ENCODE measurements at regions not wholly inside any gene's neighbourhood (a gene's known extent, or its start where the extent isn't known, plus 50 kb on each side); places are given as distances from the start of the nearest gene placed in this dataset.
"Not testable (repeated sequence)": the region's sequence is repeated elsewhere in the genome, so short reads cannot be mapped to it uniquely, and the experiment has no call there.

DNA sequence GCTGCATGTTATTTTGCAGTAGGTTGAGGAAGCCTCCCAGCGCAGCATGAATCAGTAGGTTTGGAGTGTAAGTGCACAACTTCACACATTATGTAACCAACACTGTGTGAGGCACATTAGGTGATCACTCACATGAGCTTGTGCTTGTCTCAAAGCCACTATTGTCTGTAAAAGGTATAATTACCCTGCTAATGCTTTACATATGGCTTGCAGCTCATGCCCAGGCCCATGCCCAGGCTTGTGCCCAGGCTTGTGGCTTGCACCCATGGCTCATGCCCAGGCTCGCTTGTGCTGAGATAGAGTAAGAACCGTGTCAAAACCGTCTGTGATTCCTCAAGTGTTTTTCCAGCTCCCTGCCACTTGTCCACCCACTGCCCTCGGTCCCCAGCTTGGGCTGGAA lies 596.3 kb downstream of the LTN1 start:
- DNase-seq, result no peak

DNA sequence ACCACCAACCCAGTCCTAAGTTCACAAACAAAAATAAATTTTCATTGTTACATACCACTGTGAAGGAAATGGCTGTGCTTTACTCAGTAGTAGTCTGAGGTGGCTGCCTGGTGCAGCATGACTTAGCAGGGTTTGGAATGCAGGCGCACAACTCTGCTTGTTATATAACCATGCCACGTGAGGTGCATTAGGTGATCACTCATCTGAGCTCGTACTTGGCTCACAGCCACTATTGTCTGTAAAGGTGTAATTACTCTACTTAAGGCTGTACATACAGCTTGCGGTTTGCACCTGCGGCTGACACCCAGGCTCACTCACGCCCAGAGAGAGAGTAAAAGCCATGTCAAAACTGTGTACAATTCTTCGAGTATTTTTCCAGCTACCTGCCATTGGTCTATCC lies 599.4 kb downstream of the LTN1 start:
- no peak for DNase-seq

DNA sequence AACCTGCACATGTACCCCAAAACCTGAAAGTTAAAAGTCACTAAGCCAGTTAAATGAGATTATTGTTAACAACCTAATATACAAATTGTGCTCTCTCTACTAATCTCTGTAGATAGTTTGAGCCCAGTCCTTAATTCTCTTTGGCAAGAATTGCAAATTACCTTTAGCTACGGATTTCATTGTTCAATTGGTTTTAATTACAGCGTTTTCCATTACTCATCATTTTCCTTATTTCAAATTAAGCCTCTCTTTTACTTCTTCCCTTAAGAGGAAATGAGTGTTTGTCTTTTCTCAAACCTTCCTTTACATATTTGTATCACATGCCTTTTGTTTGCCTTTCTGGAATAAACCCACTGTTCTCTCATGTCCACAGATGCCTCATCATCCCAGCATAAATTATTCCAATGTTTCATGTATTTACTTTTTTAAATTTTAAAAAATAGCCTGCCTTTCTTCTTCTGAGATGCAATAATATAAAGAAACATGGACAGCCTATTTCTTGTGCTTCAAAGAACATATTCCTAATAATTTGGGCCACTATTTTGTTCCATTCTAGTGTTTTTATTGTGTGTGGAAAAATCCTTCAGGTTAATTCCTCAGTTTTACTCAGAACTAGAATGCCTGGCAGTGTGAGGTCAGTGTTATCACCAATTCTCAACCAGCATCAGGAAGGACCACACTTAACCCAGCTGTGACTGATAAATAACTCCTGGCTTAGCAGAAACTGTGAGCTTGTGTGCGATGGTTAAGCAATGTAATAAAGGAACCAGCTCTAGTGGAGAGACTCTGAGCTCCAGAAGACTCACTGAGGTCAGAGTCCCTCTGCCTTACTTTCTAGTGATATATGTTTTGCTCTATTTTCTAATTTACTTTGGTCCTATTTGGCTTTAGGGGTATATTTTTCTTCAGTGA lies 600.5 kb downstream of the LTN1 start:
- no peak for DNase-seq

DNA sequence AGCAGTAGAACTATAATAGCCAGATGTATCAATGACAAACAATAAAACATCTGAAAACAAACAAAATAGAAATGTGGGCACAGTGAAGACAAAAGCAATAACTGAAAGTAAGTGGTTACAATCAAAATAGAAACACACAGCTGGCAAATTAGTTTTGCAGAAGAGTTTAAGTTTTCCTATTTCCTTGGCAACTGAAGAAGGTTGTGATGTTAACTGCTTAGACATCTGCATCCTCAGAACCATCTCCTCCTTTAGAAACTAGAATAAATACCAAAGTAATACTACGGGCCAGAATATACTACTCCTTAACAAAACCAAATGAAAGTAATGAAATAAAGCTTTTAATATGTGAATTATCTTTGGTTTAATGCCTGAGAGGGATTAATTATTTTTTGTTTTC lies 605.5 kb downstream of the LTN1 start:
- DNase-seq, result no peak

DNA sequence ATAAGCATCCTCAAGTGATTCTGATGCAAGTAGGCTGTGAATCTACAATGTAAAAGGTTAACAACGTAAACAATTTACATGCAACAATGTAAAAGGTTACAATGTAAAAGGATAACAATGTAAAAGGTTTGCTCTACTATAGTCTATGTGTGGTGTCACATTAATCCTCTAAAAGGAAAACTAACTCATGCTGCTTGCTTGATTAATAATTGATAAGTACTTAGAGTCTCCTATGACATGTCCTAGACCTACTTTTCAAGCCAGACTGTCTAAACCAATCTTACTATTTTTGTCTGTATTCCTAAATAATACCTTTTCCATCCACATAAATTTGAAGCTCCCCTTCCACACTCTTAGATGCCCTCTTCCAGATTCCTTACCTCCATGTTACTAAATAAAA lies 606.8 kb downstream of the LTN1 start:
- no peak for DNase-seq

DNA sequence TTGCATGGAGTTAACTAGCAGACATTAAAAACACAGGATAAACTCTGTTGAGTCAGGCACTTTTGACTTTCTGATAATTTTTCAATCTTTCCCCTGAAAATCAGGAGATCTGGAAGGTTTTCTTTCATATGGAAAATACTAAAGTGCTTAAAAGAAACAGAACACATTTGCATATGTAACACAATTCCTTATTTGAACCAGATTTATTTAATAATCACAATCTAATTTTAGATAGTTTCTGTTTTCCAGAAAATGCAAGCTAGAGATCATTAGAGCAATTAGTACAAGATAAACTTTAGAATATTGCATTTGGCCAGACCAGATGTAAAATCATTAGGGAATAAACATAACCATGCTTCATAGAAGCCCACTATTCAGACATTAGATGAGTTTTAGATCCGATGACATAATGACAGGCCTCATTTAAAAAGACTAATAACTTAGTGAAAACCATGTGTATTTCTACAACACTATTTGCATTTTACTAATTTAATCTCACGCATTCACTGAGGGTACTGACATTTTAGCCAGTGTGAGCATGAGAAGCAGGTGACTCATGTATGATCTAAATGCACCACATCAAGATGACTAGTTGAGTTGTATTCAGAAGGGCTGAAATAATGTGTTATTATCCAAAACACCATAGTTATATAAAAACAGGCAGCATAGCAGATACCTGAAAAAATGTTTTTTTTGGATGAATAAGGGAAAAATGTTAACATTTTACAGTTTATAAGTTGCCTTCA lies 611.5 kb downstream of the LTN1 start:
- DNase-seq, result not testable (repeated sequence)

DNA sequence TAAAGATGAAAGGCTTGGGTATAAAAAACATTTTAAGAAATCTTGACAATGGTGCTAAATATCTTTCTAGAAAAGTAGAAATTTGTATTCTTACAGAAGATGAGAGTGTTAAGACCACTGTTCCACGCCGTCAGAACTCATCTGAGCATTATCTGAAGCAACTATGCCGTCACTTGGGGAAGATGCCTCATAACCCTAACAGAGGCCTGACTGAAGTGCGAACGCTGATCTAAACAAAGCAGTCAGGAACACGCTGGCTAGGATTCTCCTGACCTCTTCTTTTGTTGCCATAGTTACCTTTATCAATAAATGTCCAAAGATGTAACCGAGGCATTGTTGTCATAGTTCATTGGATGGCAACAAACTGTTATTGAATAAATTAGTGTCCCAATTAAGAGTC lies 612.4 kb downstream of the LTN1 start:
- DNase-seq, result no peak

DNA sequence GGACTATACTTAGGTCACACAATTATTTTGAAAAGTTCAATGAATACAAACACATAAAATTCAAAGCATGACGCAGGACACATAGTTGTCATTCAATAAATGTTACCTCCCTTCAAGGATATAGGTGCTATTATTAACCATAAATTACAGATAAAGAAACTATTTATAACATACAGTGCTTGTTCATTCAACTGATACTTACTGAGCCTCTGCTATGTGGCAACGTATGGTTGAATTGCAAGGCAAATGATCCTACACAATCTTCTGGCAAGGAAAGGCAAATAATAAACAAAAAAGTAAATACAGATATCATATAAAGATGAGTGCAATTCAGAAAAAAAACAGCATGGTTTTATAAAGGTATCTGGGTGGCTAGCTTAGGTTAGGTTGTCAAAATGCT lies 614.7 kb downstream of the LTN1 start:
- no peak for DNase-seq

DNA sequence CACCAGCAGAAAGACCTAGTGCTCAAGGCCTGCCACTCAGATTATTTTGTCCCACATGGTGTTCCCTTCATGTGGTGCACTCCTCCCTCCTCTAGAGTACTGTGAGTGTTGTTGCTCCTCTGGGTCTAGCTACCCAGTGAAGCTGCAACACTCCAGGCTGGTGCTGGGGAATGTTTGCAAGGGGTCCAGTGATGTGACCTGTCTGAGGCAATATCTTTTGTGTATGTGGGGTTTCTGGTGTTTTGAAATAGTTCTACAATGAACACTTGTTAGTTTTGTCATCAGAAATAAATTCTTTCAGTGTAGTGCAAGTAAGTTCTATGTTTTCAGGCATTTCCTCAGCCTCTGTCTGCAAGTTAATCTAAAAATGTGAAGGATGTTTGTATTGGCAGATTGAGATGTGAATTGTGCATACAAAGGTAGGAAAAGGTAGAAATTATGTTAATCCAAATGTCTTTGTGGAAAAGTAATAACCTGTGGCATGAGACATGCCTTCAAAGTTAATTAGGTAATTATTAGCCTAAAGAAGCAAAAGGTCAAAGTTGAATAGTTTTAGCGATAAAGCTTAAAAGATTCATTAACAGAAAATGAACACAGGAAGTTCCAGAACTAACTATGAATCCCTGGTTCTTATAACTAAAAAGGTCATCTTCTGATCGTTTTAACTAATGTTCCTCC lies 616.8 kb downstream of the LTN1 start:
- no peak for DNase-seq

DNA sequence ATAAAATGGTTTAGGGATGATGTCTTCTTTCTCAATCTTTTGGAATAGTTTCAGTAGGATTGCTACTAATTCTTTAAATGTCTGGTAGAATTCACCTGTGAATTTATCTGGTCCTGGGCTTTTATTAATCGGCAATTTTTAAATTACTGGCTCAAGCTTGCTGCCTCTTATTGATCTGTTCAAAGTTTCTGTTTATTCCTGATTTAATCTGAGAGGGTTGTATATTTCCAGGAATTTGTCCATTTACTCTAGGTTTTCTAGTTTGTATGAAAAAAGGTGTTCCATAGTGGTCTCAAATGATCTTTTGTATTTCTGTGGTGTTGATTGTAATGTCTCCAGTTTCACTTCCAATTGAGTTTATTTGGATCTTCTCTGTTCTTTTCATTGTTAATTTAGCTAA lies 617.8 kb downstream of the LTN1 start:
- no peak for DNase-seq

DNA sequence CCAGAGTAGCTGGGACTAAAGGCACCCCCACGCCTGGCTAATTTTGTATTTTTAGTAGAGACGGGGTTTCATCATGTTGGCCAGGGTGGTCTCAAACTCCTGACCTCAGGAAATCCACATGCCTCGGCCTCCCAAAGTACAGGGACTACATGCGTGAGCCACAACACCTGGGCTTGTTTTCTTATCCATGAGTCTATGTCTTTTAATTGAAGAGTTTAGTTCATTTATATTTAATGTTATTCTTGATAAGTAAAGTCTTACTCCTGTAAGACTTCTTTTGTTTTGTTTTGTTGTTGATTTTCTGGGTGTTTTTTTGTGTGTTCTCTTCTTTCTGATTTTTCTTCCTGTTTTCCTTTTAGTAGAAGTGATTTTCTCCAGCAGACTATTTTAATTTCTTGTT lies 621.0 kb downstream of the LTN1 start:
- no peak for DNase-seq

DNA sequence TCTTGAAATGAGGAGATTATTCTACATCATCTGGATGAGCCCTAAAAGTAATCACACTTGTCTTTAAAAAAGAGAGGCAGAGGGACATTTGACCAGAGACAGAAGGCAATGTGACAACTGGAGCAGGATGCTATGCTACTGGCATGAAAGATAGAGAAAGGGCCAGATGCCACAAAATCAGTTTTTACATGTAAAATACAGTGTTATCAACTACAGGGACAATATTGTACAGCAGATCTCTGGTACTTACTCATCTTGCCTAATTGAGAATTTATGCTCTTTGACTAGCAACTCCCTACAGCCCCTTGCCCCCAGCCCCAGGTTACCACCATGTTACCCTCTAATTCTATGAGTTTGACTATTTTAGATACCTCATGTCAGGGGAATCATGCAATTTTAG lies 633.4 kb downstream of the LTN1 start:
- DNase-seq, result no peak

DNA sequence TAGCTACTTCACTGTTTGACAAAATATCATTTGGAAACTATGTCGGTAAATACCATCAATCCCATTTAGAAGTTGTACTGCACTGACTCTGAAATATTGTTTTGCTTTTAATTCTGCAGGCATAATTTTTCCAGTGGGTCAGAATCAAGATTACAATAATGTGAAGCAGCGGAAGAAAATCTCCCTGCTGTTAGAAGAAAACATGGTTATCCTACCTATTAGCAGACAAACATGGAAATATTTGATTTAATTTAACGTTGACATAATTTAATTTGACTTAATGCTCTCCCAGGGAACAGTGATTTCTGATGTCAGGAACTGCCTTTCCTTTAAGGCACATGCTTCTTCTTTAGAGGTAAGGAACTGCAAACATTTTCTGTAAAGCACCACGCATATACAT lies 634.0 kb downstream of the LTN1 start:
- no peak for DNase-seq

DNA sequence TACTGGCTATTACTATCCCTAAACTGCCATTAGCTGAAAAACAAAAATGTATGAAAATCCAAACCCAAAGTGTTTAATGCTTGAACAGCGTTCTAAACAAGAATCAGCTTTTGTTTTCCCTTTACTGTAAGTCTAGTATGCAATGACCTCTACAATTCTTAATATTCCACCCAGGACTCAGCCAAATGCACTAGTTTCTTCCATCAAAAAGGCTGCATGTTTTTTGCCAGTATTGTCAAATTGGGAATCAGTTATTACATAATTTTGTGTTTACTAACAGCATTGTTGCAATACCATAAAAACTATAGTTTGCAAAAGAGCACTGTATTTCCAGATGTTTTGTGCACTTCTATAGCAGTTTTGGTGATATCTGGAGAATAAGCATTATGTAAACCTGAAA lies 634.5 kb downstream of the LTN1 start:
- no peak for DNase-seq

DNA sequence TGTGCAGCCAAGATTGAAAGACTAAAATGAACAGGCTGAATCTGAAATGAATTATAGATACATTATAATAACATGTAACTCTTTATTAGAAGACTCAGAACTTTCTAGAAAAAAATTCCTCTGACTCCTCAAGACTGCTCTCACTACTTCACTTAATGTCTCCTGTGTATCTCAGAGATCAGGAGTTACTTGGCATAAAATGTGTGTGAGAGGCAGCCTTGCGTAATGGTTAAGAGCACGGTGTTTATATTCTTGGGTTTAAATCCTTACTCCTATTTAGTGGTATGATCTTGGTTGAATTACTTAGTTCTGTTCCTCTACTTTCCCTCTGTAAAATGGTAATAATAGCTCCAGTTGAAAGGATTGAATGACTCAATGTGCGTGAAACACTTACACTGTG lies 634.9 kb downstream of the LTN1 start:
- no peak for DNase-seq

DNA sequence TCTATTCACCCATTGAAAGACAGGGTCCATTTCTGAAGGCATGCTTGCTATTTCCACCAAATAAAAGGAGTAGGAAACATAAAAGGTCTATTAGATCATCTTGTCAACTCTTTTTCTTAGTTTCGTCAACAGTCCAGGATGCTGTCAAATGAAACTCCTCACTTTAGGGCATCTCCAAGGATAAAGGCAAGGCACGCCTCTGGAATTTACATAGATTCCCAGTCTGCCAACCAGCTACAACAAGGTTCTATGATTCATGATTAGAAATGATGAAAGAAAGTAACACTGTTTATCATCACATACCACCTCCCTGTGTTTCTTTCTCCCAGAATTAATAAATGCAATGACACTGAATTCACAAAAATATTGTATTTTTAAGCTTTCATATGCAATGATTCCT lies 636.3 kb downstream of the LTN1 start:
- DNase-seq, result no peak

DNA sequence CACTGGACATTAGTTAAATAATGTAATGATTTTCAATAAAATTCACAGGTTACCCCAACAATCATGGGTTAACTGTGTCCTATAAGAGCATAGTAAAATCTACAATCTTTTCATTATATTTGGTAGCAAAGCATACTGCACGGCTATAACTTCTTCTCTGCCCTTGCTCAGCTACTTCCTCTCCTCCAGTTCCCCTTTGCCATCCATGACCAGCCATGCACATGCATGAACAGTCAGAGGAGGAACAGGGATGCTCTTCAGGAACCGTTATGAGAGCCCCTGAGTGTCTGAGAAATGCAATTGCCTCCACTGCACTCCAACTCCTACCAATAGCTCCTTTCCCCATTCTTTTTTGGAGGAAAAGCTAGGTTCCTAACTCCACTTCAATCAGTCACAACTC lies 646.7 kb downstream of the LTN1 start:
- DNase-seq, result no peak

DNA sequence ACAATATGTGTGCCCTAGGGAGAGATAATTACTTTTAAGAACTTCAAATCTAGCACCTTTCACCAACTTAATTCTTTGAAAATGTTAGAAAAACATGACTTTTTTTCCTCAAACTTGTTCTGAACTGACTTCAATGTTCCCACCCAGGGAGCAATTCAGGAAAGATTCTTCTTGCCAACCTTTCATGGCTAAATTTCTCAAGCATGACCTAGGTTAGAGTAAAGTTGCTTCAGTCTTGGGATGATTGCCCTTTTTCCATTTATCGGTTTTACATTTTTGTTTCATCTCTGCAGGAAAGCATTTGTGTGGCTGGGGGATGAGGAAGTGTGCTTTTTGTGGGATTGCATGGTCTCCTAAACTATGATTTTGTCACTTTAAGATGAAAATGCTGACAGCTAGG lies 647.7 kb downstream of the LTN1 start:
- no peak for DNase-seq

DNA sequence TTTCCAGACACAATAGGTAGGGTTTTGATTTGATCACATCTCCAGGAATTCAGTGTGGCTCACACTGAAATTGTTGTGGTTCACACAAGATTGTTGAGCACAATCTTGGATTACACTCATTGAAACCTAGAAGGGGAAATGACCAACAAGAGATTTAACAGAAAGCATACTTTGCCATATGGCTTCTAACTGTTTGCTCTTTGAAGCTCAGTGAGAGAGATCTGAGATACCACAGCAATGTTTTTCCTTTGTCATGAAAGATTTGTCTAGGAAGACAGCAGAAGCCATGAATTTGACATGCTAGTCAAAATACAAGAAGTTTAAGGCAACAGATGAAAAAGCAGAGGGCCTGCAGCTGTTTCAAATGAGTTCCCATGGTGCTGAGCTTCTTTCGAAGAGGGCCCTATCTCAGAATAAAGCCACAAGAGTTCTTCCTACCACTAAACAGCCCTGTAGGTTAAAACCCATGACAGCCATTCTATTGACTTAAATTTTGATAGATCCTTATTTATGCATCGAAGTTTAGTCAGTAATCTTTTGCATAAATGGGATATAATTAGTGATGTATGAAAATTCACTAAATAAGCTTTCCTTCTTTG lies 650.4 kb downstream of the LTN1 start:
- no peak for DNase-seq

DNA sequence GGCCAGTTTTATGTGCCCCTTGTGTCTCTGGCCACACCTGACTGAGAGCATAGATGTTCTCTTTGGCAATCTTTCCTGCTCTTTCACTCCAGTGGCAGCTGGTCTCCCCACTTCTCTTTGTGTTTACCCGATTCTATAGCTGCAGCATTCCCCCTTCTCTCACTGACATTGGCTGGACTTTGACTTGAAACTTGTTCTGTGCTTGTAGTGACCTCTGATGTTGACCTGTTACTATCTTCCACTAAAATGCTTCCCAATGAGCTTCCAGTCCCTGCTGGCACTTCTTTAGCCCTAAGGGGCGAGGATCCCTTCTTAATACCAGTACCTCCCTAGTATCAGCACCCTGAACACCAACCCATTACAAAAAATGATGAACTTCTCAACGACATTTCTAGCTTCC lies 653.3 kb downstream of the LTN1 start:
- no peak for DNase-seq

DNA sequence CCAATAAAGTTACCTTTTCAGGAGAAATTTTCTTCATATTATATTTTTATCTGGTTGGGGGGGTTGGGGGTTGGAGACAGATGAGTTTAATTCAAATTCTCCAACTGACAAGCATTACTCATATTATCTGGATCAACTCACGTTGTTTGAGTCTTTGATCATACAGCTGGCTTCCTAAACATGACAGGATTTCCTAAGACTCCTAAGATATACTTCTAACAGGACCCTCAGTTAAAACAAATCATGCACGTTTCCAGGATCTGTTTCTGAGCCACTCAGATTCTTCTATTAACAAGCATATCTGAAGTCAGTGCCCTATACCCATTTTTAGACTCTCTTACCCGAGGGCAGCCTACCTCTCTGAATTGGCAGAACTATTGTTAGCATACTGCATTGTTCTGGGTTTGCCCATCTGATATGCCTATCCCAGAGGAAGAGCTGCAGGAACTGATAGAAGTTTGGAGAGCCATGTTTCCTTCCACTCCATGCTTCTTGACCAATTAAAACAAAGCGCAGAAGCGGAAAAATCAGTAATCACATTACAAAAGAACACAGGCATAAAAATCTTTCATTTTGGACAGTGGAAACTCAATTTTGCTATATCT lies 653.9 kb downstream of the LTN1 start:
- DNase-seq, result no peak

DNA sequence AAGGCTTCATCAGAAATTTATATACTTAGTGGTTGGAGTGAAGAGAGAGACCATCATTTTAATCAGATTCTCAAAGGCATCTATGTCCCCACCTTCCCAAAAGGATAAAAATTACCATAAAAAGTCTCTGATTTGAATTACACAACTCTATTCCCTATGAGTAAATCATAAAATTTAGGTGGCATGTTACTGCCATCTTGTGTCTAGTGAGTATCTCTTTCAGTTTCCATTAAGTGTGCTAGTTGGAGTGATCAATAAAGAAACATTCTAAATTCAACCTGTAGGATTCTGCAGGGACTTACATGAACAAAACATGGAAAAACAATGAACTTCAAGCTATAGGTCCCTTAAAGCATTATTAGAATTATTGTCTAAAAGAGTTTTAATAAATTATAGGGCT lies 655.4 kb downstream of the LTN1 start:
- DNase-seq, result no peak

DNA sequence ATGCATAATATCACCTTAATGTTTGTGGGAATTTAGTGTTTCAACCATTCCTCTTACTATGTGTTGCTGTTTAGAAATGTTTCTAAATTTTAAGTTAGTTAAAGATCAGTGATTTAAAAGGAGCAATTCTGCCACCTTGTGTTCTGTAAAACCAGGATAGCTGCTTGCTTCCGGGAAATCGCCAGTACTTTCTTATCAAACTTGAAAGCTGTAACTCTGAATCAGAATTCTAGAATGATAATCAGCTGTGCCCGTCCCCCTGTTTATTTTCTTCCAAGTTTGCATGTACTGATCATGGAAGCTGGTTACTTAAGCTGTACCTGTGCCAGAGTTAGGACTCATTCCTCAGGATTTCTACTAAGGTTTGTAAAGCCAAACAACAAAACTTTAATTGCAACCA lies 656.4 kb downstream of the LTN1 start:
- no peak for DNase-seq

All from islet precursor cell (in vitro differentiated cells).